ENCODE measurements at regions not wholly inside any gene's neighbourhood (a gene's known extent, or its start where the extent isn't known, plus 50 kb on each side); places are given as distances from the start of the nearest gene placed in this dataset.

GRCh38 chr1:191695865-191696264 is 462.4 kb upstream of the RGS18 start:
- ChIA-PET POLR2A (no interaction called here), CTCF (no interaction called here)
- peaks cover 0 to 12% (median 0%) of the 10 kb centered on the region in 5 experiments for H3K9me3 ChIP-seq (ENCODE audit: control extremely low read depth in 1 of 5, control insufficient read depth in 4 of 5, insufficient read depth in 2 of 5, low read depth in 1 of 5, low read length in 4 of 5)
- H3K36me3 ChIP-seq (ENCODE audit: control insufficient read depth in 4 of 4, insufficient read depth in 4 of 4, low read length in 3 of 4): no peaks in the 10 kb centered on the region
- WGBS (ENCODE audit: insufficient coverage): 20% methylated on average over 1 of the region's 2 CpGs
- peak overlapping the region in 1 of 7 experiments; percentile 12 for H3K4me3 ChIP-seq (ENCODE audit: control insufficient read depth in 1 of 7, extremely low read depth in 1 of 7, insufficient read depth in 4 of 7, low read depth in 2 of 7, low read length in 6 of 7)
- DNase-seq: peak; percentile 23 to 87 (median 82)
- H3K27me3 ChIP-seq (replicated peaks in 2 of 5; ENCODE audit: control insufficient read depth in 4 of 5, insufficient read depth in 5 of 5, low read length in 4 of 5): no peaks in the 10 kb centered on the region
- peaks cover 0 to 14% (median 8%) of the 10 kb centered on the region in 4 experiments for H3K4me1 ChIP-seq (ENCODE audit: control extremely low read depth in 1 of 4, control insufficient read depth in 4 of 4, insufficient read depth in 4 of 4, low read length in 3 of 4)
- no peak overlapping the region for H3K27ac ChIP-seq (ENCODE audit: insufficient read depth in 1 of 2, low read depth in 1 of 2, low read length in 2 of 2, poor library complexity in 1 of 2, severe bottlenecking in 2 of 2)

- Histone ChIP-seq H3K27ac (ENCODE audit: insufficient read depth in 1 of 2, low read depth in 1 of 2, low read length in 2 of 2, poor library complexity in 1 of 2, severe bottlenecking in 2 of 2) (no peak overlapping the region), H3K27me3 (replicated peaks in 2 of 5; ENCODE audit: control insufficient read depth in 4 of 5, insufficient read depth in 5 of 5, low read length in 4 of 5) (no peaks in the 10 kb centered on the region), H3K9me3 (ENCODE audit: control extremely low read depth in 1 of 5, control insufficient read depth in 4 of 5, insufficient read depth in 2 of 5, low read depth in 1 of 5, low read length in 4 of 5) (peaks cover 0 to 12% (median 0%) of the 10 kb centered on the region in 5 experiments), H3K4me3 (ENCODE audit: control insufficient read depth in 1 of 7, extremely low read depth in 1 of 7, insufficient read depth in 4 of 7, low read depth in 2 of 7, low read length in 6 of 7) (no peak overlapping the region), H3K36me3 (ENCODE audit: control insufficient read depth in 4 of 4, insufficient read depth in 4 of 4, low read length in 3 of 4) (no peaks in the 10 kb centered on the region), H3K4me1 (ENCODE audit: control extremely low read depth in 1 of 4, control insufficient read depth in 4 of 4, insufficient read depth in 4 of 4, low read length in 3 of 4) (peaks cover 0 to 14% (median 8%) of the 10 kb centered on the region in 4 experiments)
- POLR2A ChIA-PET: no interaction called here
- no CpG with 5 or more reads among the region's 3 CpGs for WGBS (ENCODE audit: insufficient coverage)
- DNase-seq: no peak
- CTCF ChIA-PET: no interaction called here
Observed at GRCh38 chr1:191696354-191696753, 461.9 kb upstream of the RGS18 start.

- H3K4me1 ChIP-seq (ENCODE audit: control extremely low read depth in 1 of 4, control insufficient read depth in 4 of 4, insufficient read depth in 4 of 4, low read length in 3 of 4): peaks cover 0 to 14% (median 8%) of the 10 kb centered on the region in 4 experiments
- DNase-seq: no peak
- H3K27ac ChIP-seq (ENCODE audit: insufficient read depth in 1 of 2, low read depth in 1 of 2, low read length in 2 of 2, poor library complexity in 1 of 2, severe bottlenecking in 2 of 2): no peak overlapping the region
- H3K4me3 ChIP-seq (ENCODE audit: control insufficient read depth in 1 of 7, extremely low read depth in 1 of 7, insufficient read depth in 4 of 7, low read depth in 2 of 7, low read length in 6 of 7): no peak overlapping the region
- POLR2A ChIA-PET: no interaction called here
- H3K9me3 ChIP-seq (ENCODE audit: control extremely low read depth in 1 of 5, control insufficient read depth in 4 of 5, insufficient read depth in 2 of 5, low read depth in 1 of 5, low read length in 4 of 5): peaks cover 0 to 8% (median 0%) of the 10 kb centered on the region in 5 experiments
- CTCF ChIA-PET: interaction anchor here (1.1 kb wide), 1 partner anchor 28 kb away, joined by 3 read pairs; no protein-coding TSS in a partner anchor
- no peaks in the 10 kb centered on the region for H3K36me3 ChIP-seq (ENCODE audit: control insufficient read depth in 4 of 4, insufficient read depth in 4 of 4, low read length in 3 of 4)
- H3K27me3 ChIP-seq (replicated peaks in 2 of 5; ENCODE audit: control insufficient read depth in 4 of 5, insufficient read depth in 5 of 5, low read length in 4 of 5): no peaks in the 10 kb centered on the region
Observed at GRCh38 chr1:191697556-191697955, 460.7 kb upstream of the RGS18 start.

GRCh38 chr1:191698246-191698645 is 460.0 kb upstream of the RGS18 start:
- no peak overlapping the region for H3K4me3 ChIP-seq (ENCODE audit: control insufficient read depth in 1 of 7, extremely low read depth in 1 of 7, insufficient read depth in 4 of 7, low read depth in 2 of 7, low read length in 6 of 7)
- H3K27ac ChIP-seq (ENCODE audit: insufficient read depth in 1 of 2, low read depth in 1 of 2, low read length in 2 of 2, poor library complexity in 1 of 2, severe bottlenecking in 2 of 2): no peak overlapping the region
- no peaks in the 10 kb centered on the region for H3K27me3 ChIP-seq (replicated peaks in 2 of 5; ENCODE audit: control insufficient read depth in 4 of 5, insufficient read depth in 5 of 5, low read length in 4 of 5)
- ChIA-PET CTCF (interaction anchor here (1.1 kb wide), 1 partner anchor 28 kb away, joined by 3 read pairs; no protein-coding TSS in a partner anchor), POLR2A (no interaction called here)
- peaks cover 0 to 4% (median 0%) of the 10 kb centered on the region in 5 experiments for H3K9me3 ChIP-seq (ENCODE audit: control extremely low read depth in 1 of 5, control insufficient read depth in 4 of 5, insufficient read depth in 2 of 5, low read depth in 1 of 5, low read length in 4 of 5)
- no peak for DNase-seq
- WGBS (ENCODE audit: insufficient coverage): no CpG with 5 or more reads among the region's 1 CpG
- H3K36me3 ChIP-seq (ENCODE audit: control insufficient read depth in 4 of 4, insufficient read depth in 4 of 4, low read length in 3 of 4): no peaks in the 10 kb centered on the region
- peaks cover 0 to 14% (median 8%) of the 10 kb centered on the region in 4 experiments for H3K4me1 ChIP-seq (ENCODE audit: control extremely low read depth in 1 of 4, control insufficient read depth in 4 of 4, insufficient read depth in 4 of 4, low read length in 3 of 4)

- H3K4me1 ChIP-seq (ENCODE audit: control extremely low read depth in 1 of 4, control insufficient read depth in 4 of 4, insufficient read depth in 4 of 4, low read length in 3 of 4): peaks cover 0 to 14% (median 8%) of the 10 kb centered on the region in 4 experiments
Observed at GRCh38 chr1:191699343-191699742, 458.9 kb upstream of the RGS18 start.

GRCh38 chr1:191700922-191701321 is 457.3 kb upstream of the RGS18 start:
- WGBS (ENCODE audit: insufficient coverage): 100% methylated on average over 2 of the region's 3 CpGs
- H3K27ac ChIP-seq (ENCODE audit: insufficient read depth in 1 of 2, low read depth in 1 of 2, low read length in 2 of 2, poor library complexity in 1 of 2, severe bottlenecking in 2 of 2): no peak overlapping the region
- H3K4me1 ChIP-seq (ENCODE audit: control extremely low read depth in 1 of 4, control insufficient read depth in 4 of 4, insufficient read depth in 4 of 4, low read length in 3 of 4): peaks cover 0 to 9% (median 5%) of the 10 kb centered on the region in 4 experiments
- DNase-seq: no peak
- ChIA-PET CTCF (no interaction called here), POLR2A (no interaction called here)
- H3K4me3 ChIP-seq (ENCODE audit: control insufficient read depth in 1 of 7, extremely low read depth in 1 of 7, insufficient read depth in 4 of 7, low read depth in 2 of 7, low read length in 6 of 7): no peak overlapping the region
- no peaks in the 10 kb centered on the region for H3K9me3 ChIP-seq (ENCODE audit: control extremely low read depth in 1 of 5, control insufficient read depth in 4 of 5, insufficient read depth in 2 of 5, low read depth in 1 of 5, low read length in 4 of 5)
- H3K27me3 ChIP-seq (replicated peaks in 2 of 5; ENCODE audit: control insufficient read depth in 4 of 5, insufficient read depth in 5 of 5, low read length in 4 of 5): no peaks in the 10 kb centered on the region
- no peaks in the 10 kb centered on the region for H3K36me3 ChIP-seq (ENCODE audit: control insufficient read depth in 4 of 4, insufficient read depth in 4 of 4, low read length in 3 of 4)

More at GRCh38 chr1:191699343-191699742, 458.9 kb upstream of the RGS18 start:
- no peaks in the 10 kb centered on the region for H3K27me3 ChIP-seq (replicated peaks in 2 of 5; ENCODE audit: control insufficient read depth in 4 of 5, insufficient read depth in 5 of 5, low read length in 4 of 5)
- ChIA-PET CTCF (no interaction called here), POLR2A (no interaction called here)
- H3K36me3 ChIP-seq (ENCODE audit: control insufficient read depth in 4 of 4, insufficient read depth in 4 of 4, low read length in 3 of 4): no peaks in the 10 kb centered on the region
- no peak overlapping the region for H3K27ac ChIP-seq (ENCODE audit: insufficient read depth in 1 of 2, low read depth in 1 of 2, low read length in 2 of 2, poor library complexity in 1 of 2, severe bottlenecking in 2 of 2)
- H3K4me3 ChIP-seq (ENCODE audit: control insufficient read depth in 1 of 7, extremely low read depth in 1 of 7, insufficient read depth in 4 of 7, low read depth in 2 of 7, low read length in 6 of 7): no peak overlapping the region
- no CpG with 5 or more reads among the region's 1 CpG for WGBS (ENCODE audit: insufficient coverage)
- no peaks in the 10 kb centered on the region for H3K9me3 ChIP-seq (ENCODE audit: control extremely low read depth in 1 of 5, control insufficient read depth in 4 of 5, insufficient read depth in 2 of 5, low read depth in 1 of 5, low read length in 4 of 5)
- no peak for DNase-seq

GRCh38 chr1:191702124-191702523 is 456.1 kb upstream of the RGS18 start:
- CTCF ChIA-PET: no interaction called here
- no peak for DNase-seq
- Histone ChIP-seq H3K36me3 (ENCODE audit: control insufficient read depth in 4 of 4, insufficient read depth in 4 of 4, low read length in 3 of 4) (no peaks in the 10 kb centered on the region), H3K4me3 (ENCODE audit: control insufficient read depth in 1 of 7, extremely low read depth in 1 of 7, insufficient read depth in 4 of 7, low read depth in 2 of 7, low read length in 6 of 7) (no peak overlapping the region), H3K4me1 (ENCODE audit: control extremely low read depth in 1 of 4, control insufficient read depth in 4 of 4, insufficient read depth in 4 of 4, low read length in 3 of 4) (no peaks in the 10 kb centered on the region), H3K27ac (ENCODE audit: insufficient read depth in 1 of 2, low read depth in 1 of 2, low read length in 2 of 2, poor library complexity in 1 of 2, severe bottlenecking in 2 of 2) (no peak overlapping the region), H3K9me3 (ENCODE audit: control extremely low read depth in 1 of 5, control insufficient read depth in 4 of 5, insufficient read depth in 2 of 5, low read depth in 1 of 5, low read length in 4 of 5) (no peaks in the 10 kb centered on the region), H3K27me3 (replicated peaks in 2 of 5; ENCODE audit: control insufficient read depth in 4 of 5, insufficient read depth in 5 of 5, low read length in 4 of 5) (no peaks in the 10 kb centered on the region)
- POLR2A ChIA-PET: no interaction called here
- no CpG with 5 or more reads among the region's 2 CpGs for WGBS (ENCODE audit: insufficient coverage)
